ENCODE measurements at regions not wholly inside any gene's neighbourhood (a gene's known extent, or its start where the extent isn't known, plus 50 kb on each side); places are given as distances from the start of the nearest gene placed in this dataset.

- TF ChIP-seq RERE (CRISPR knock-in tag; IDR thresholded peaks at IDR 0.05; ENCODE audit: low read depth): no peak
- no peak for TF ChIP-seq SRSF4 (IDR thresholded peaks at IDR 0.05; ENCODE audit: low read depth, low read length, poor library complexity, severe bottlenecking)
- peak; percentile 89 for TF ChIP-seq ZNF776 (CRISPR knock-in tag; IDR thresholded peaks at IDR 0.05)
- no peak for TF ChIP-seq NFIC (IDR thresholded peaks at IDR 0.05; ENCODE audit: low read length)
- no peak for TF ChIP-seq ZNF563 (CRISPR knock-in tag; IDR thresholded peaks at IDR 0.05)
- peak; percentile 46; the same call in 1 of the 2 replicates for TF ChIP-seq ZNF607 (CRISPR knock-in tag; IDR thresholded peaks at IDR 0.05; ENCODE audit: borderline replicate concordance)
- no peak for TF ChIP-seq ZNF878 (CRISPR knock-in tag; IDR thresholded peaks at IDR 0.05)
- TF ChIP-seq ZNF598 (CRISPR knock-in tag; IDR thresholded peaks at IDR 0.05; ENCODE audit: borderline replicate concordance): peak; percentile 70; the same call in 1 of the 2 replicates
- TF ChIP-seq CSRNP2 (CRISPR knock-in tag; conservative IDR thresholded peaks at IDR 0.05; ENCODE audit: low read depth): no peak
- peak; percentile 84; the same call in 1 of the 2 replicates for TF ChIP-seq ZNF619 (CRISPR knock-in tag; IDR thresholded peaks at IDR 0.05)
- no peak for TF ChIP-seq ZNF83 (CRISPR knock-in tag; IDR thresholded peaks at IDR 0.05; ENCODE audit: borderline replicate concordance)
- no peak for TF ChIP-seq BRF2 (CRISPR knock-in tag; IDR thresholded peaks at IDR 0.05)
- TF ChIP-seq ZFP90 (CRISPR knock-in tag; IDR thresholded peaks at IDR 0.05; ENCODE audit: borderline replicate concordance): peak; percentile 79; the same call in 1 of the 2 replicates
- TF ChIP-seq BRCA1 (CRISPR knock-in tag; IDR thresholded peaks at IDR 0.05): peak; percentile 90; the same call in 1 of the 2 replicates
- 0 out of 2 replicates have a peak, but pooled peaks have one; percentile 23 for TF ChIP-seq FOXK1 (CRISPR knock-in tag; IDR thresholded peaks at IDR 0.05; ENCODE audit: borderline replicate concordance, low read depth)
- TF ChIP-seq ZNF800 (CRISPR knock-in tag; IDR thresholded peaks at IDR 0.05): no peak; the same call in 1 of the 2 replicates
- TF ChIP-seq ZMYM4 (CRISPR knock-in tag; IDR thresholded peaks at IDR 0.05): peak; percentile 57; the same call in 1 of the 2 replicates
- TF ChIP-seq RFXAP (CRISPR knock-in tag; IDR thresholded peaks at IDR 0.05; ENCODE audit: borderline replicate concordance): no peak; the same call in none of the 2 replicates
- TF ChIP-seq ZNF232 (CRISPR knock-in tag; IDR thresholded peaks at IDR 0.05; ENCODE audit: borderline replicate concordance): peak; percentile 52; the same call in 1 of the 2 replicates
These were observed 157.2 kb upstream of the PITX1 start (continued) for GRCh38 chr5:135191084-135191826.

All from HepG2 (cell line).